HG02571 (cell line): ENCODE measurements at regions not wholly inside any gene's neighbourhood (a gene's known extent, or its start where the extent isn't known, plus 50 kb on each side); places are given as distances from the start of the nearest gene placed in this dataset.

Experiments
- ATAC-seq: cut with Tn5 transposase; IDR thresholded peaks from one replicate; pipeline ENCODE4 v1.9.1; 2021; ENCODE audit warnings: mild to moderate bottlenecking, moderate library complexity; ENCODE audit not compliant: unreplicated experiment

DNA sequence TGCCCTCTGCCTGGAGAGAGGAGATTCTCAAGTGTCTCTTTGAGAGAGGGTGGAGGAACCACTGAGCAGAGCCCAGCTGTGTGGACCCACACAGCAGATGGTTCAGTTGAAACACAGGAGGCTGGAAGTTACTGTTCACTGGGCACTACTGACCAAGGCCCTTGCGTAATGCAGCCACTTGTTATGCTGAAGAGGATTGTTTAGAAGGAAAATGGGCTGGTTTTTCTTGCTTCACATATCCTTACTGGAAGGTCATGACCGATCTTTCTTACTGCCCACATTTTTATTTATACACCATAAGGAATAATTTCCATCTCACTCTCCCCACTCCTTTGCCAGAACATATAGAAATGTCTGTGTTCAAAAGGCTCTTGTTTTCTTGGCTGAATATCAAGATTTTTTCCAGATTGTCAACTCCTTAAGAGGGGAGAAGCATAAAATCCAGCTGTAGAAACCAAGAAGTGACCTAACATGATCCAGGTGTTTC lies 375.1 kb upstream of the DDHD1 start:
- ATAC-seq: no peak

DNA sequence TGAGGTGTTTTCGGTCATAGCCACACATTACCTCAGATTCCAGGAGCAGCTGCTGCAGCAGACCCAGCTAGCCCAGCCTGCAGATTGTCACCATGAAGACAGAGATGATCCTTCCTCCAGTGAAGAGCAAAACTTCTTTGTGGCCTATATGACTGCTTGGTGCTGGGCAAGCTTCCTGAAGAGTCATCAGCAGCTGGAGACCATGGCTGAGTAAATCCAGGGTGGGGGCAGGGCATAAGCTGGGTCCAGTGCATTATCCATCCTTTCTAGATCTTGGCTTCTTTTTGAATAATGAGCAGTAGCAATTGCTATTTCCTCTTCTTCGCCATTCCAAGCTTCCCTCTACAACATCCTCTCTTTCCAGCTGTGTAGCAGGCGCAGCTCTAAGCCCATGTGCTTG lies 373.1 kb upstream of the DDHD1 start:
- no peak for ATAC-seq

DNA sequence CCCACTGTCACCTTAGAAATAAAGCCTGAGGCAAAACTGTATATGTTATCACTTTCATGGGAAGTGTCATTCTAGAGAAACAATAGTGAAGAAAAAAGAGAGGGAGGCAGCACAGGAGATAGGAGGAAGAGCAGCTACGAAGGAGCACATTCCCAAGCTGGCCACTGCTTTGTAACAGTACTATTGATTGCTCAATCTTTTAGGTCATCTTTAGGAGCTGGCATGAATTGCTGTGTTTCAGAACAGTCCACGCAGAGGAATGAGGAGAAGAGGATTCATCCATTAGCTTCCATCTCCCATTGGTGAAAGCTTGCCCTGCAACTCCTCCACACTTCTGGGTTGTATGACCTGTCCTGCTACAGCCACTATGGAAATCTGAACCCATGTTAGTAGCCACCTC lies 372.5 kb upstream of the DDHD1 start:
- no peak for ATAC-seq

DNA sequence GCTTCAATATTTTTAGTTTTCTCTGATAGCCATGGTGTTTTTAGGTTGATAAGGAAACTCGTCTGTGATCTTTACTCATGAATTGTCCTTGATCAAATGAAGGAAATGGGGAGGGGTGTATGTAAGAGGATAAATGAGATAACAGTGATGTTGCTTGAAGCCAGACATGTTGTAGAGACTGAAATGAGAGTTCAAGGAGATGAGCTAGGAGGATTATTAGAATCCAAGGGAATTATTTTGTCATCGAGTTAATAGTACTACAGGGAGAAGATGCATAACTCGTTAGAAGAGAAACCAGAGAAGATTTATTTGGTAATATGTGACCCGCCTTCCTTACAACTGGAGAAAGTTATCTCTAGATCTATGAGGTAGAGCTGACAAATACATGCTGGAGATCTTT lies 371.3 kb upstream of the DDHD1 start:
- no peak for ATAC-seq

DNA sequence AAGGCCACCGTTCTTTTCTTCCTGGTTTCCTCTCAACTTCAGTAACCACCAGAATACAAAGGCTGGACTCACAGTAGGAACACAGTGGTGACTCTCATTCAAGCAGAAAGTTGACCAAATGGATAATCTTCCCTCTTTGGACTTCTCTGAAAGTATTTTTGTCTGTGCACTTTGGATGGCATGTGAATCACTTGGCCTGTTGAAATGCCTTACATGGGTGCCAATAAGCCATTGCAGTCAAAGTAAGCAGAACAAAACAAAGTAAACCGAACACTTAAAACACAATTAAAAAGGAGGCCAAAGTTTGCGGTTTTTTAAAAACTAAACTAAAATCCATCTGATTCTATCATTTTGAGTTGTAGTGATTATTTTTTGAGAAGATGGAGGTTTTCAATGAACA lies 370.1 kb upstream of the DDHD1 start:
- ATAC-seq: no peak

DNA sequence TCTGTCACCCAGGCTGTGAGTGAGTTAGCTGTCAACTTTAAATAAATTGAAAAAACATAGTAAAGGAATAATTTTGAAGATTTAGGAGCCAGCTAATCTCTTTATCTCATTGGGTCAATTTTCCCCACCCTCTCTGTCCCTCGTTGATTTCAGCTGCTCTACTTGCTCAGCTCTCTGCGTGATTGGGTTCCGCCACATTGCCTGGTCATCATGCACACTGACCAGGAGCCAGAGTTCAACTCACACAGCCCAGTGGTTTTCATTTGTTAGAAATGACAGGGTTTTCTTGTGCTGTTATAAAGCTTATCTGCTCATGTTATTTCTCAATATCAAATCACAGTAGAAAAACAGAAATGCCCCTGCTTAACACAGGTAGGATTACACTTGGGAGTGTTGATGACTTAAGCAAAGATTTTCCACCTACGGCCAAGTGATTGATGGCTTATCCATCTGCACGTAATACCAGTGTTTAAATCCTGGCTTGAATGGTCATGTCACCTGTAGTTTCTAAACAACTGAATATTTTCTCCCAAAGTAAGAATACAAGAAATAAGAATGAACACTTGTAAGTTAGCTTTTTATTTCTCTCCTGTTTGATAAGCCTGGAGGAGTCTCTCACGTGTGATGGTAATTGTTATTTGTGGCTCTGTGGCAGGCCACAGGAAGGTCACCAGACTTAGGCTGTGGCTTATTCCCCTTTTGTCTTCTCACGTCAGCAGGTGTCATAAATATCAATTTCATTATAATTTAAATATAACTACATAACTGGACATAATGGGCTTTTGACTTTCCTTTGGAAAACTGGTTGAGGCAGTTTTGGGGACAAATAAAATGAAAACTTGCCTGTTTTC lies 367.2 kb upstream of the DDHD1 start:
- no peak for ATAC-seq

DNA sequence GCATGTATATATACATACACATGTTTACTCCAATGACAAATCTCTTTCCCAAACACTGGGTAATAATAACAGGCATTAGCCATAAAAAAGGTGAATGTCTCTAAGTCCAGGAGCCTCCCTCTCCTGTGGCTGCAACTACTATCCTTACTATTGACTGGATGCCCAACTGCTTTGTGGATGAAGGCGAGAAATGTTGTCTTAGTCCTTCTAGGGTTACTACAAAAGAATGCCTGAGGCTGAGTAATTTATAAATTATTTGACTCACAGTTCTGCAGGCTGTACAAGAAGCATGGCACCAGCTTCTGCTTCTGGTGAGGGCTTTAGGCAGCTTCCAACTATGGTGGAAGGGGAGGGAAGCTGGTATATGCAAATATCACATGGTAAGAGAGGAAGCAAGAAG lies 366.0 kb upstream of the DDHD1 start:
- no peak for ATAC-seq

DNA sequence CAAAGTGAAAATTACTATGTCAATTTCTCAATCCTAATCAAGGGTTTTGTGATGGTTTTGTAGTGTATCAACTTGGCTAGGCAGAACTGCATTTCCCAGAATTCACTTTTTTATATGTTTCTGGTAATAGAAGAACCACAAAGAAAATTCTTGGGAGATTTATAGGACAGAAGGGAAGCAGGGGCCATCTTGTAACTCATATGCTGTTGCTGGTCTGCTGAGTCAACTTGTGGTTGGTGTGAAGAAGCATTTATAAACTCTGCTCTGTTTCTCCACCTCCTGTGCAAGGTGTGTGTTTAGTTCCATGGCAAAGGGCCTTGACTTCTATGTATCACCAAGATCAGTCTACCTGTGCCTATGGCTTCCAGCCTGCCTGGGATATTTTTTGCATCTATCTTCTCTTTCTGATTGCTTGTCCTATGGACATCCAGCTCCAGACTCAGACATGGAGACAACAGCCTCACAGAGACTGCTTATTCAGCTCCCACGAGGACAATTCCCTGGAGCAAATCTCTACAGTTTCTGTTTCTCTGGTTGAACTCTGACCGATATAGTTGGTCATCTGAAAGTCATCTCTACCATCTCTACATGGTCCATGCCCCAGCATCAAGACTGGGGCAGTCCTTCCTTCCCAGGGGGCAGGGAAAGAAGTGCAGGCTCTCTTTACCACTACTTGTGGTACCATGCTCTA lies 364.3 kb upstream of the DDHD1 start:
- no peak for ATAC-seq

DNA sequence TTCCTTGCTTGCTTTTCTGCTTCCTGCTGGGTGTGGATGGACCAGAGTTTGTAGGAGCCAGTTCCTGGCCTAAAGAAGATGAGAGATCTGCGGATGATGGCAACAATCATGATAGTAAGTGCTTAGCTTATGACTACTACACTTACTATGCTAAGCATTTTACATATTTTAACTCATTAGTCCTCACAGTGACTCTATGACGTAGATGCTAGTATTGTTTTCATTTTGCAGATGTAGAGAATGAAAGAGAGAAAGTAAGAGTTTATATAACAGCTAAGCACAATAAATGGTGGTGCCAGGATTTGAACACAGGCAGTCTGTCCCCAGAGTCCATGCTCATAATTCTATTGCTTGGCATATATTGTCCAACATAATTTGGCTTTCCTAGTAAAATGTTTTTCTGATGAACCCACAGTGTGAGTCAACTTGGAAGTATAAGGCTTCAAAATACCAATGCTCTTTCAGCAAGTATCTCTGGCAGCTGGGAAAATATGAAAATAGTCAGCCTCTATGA lies 363.2 kb upstream of the DDHD1 start:
- ATAC-seq: no peak

DNA sequence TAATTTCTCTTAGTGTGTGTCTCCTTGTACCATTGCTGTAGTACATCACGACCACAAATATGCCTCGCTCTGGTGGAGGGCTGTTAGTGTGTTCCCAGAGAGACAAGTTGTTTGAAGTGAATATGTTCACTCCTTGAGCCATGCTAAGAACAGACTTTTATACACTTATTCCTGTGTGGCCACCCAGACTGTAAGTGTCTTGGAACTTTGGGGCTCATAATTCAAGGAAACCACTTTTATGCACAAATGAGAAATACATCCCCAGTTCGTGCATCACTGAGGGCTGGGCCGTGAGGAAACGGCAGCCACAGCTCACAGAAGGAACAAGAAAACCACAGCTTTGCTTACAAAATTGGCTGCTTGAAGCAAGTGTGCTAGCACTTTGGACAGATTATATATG lies 362.2 kb upstream of the DDHD1 start:
- ATAC-seq: no peak

DNA sequence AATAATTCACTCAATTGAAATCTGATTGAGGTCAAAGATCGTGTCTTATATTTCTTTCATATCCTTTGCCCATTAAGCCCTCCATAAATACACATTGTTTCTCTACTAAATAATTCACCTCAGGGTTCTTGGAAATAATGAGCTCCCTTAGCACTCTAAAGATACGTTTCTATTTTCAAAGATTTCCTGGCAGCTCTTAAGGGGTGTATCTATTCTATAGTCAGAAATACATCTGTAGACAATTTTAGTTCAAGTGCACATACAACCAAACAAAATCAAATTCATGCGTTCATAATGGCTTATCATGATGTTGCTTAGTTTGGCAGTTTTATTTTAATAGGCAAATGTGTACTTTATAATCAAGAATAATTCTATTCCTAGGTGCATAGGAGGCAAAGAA lies 361.1 kb upstream of the DDHD1 start:
- no peak for ATAC-seq

DNA sequence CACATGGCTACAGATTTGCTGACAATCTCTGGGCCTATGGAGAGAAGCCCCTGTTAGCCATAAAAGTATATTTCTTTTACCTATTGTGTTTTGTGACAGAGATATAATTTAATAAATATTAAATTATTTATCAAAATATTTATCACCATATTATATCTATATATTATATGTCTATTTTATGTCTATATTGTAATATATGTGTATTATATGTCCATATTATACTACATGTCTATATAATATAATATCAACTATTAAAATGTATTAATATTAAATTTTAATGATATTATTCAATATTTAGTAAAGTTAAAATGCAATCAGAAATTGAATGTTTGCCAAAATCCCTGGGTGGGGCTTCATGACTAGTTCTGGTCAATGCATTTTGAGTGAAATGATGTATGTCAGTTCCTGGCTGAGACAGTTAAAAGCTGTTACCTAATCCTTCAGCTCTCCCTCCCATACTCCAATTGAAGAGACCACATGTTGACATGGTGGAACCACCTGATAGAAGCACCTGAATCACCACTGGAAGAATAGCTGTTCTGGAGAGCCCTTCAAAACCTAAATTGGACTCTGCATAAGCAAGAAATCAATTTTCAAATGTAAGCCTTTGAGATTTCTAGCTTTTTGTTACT lies 357.3 kb upstream of the DDHD1 start:
- no peak for ATAC-seq

DNA sequence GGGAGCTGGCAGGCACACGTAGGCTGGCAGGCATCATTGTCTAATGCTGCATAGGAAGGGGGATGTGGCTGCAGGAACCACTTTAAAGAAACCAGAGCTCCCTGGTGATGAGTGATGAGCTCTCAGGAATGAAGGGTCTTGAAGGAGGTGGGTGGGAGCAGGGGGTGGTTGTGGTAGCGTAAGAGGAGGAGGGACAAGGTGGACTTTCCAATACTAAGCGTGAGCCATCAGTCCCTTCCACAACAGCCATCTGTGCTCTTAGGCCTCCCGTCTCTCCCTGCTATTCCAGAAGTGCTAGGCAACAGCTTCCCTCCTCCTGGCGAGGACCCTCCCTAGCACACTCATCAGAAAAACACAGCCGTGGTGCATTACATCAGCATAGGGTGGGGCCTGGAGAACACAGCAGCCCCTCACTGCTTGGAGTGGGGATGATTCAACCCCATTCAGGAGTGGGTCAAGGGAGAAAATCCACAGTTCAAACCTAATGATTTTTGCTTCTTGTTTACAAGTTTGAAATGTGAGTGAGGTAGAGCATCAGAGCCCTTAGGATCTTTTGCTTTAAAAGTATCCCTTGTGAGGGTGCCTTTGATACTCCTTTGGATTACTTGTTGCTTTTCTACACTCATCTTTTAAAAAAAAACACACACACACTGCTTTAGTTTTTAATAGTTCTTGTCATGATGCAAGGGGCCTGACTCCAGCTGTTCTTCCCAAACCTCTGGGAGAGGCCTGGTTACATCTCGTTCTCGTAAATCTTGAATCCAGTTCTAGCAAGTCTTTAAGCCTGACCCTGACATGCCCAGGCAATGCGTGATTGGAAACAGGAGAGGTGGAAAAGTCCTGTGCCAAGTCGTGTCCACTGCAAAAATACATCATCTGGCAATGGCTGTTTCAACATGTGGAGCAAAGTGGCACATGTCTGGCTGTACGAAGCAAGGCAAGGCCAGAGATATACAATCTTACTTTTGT lies 356.4 kb upstream of the DDHD1 start:
- ATAC-seq: no peak

DNA sequence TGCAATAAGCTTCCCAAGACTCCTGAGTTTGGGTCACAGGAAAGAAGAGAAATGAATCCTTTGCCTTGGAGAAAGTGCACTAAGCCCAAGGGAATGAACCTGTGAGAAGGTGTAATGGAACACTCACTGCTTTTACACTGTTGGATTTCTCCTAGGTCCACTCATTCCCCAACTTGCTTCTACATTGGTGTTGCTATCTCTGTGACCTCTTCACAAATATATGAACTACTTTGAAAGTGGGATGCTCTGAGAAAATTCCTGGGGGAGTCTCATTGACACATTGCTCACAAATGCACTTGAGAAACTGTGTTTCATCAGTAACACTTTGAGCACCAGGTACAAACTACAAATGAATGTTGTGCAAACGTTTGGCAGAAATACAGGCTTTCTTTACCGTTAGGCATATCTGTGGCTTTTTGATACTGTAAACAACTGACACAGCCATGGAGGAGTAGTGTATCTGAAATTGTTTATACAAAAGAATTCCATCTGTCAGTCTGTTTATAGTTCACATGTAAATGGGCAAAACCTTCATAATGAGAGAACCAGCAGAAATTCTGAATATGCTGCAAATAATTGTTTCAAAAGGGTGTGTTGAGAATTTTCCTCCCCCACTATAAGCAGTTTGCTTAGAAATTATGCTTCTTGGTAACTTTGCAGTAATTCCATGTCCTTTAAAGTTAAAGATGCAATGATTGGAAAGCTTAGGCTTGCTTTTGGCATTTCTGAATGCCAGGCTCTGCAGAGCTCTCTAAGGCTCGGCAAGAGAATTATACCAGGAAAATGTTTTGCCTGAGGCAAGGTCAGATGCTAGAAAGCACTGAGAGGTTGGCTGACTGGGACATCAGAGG lies 348.5 kb upstream of the DDHD1 start:
- ATAC-seq: no peak

DNA sequence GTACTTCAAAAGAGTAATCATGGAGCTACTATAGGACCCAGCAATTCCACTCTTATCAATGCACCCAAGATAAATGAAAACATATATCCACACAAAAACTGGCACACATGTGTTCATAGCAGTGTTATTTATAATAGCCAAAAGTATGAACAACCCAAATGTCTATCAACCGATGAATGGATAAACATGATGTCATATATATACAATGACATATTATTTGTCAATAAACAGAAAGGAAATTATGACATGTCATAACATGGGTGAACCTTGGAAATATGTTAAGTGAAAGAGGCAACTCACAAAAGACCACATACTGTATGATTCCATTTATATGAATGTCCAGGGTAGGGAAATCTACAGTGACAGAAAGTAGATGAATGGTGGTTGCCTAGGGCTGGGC lies 347.1 kb upstream of the DDHD1 start:
- no peak for ATAC-seq

DNA sequence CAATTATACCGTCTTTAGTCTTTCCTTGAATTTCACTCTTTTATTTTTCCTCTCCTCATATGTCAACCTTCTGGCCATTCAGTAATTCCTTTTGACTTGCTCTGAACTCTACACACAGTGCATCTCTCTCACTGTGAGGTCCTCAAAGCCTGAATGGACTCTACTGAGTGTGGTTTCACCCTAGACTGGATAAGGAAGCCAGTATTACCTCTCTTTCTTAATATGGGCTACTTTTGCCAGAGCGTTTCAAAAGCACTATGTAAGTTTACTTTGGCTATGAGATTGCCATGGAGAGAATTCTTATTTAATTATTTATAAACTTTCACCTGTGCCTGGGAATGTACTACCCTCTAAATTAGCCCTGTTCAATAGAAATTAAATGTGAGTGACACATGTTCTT lies 343.5 kb upstream of the DDHD1 start:
- no peak for ATAC-seq

DNA sequence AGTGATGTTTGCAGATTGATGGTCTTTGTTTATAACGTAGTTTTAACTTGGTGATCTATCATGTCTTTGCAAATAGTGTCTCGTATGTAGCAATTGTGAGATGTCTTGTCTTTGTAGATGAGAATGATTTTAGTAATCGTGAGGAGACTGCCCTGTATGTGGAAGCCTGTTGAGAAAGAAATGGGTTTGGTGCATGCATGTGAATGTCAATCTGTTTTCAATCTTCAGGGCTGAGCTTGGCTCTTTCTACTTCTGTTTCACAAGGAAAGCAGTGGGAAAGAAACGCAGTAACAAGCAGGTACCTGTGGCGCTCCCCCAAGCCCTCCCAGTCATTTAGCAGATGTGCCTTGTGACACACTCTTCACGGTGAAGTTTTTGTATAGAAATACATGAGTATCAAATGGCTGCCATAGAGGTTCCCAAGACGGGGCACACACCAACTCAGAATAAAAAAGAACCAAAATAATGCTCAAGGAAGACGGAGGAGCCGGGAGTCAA lies 342.8 kb upstream of the DDHD1 start:
- no peak for ATAC-seq

DNA sequence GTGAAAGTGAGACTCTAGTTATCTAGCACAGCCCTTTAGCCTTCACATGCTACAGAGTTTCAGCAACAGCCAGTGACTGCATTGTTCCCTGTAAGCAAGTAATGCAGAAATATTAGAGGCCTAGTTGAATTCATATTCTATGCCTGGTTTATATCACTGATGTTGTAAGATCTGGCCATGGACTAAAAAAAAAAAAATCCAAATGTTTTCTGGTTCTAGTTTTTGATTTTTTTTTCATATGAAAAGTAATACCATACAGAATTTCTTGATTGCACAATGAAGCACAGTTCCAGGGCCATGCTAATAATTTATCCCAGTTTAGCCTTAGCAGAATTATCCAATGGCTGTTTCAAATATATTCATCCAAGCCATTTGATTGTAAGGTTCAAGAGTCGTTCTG lies 341.5 kb upstream of the DDHD1 start:
- ATAC-seq: no peak

DNA sequence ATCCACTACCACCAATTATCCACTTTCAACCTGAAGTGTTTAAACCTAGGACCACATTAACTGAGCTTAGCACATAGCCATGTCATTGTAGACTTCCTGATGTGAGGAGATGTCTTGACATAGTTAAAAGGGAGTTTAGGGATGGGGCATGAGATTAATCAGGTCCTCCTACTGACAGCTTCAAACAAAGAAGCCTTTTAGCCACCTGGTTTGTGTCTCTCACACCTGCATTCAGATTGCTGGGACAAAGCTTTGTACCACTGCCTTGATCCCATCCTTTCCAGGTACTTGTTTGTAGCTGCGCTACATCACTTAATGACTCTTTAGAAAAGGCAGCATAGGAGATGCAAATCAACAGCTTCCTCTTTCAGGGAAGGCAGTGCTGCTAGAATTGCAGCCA lies 340.7 kb upstream of the DDHD1 start:
- no peak for ATAC-seq
